Body of pancreas (tissue), 4 donors: ENCODE measurements at regions not wholly inside any gene's neighbourhood (a gene's known extent, or its start where the extent isn't known, plus 50 kb on each side); places are given as distances from the start of the nearest gene placed in this dataset.

Experiments used
- ATAC-seq: fragments of 150-250 bp; one replicate; pipeline ENCODE4 v1.9.1; 2016
- DNase-seq, 4 donors: peaks; one replicate each; pipeline ENCODE4 v3.0.0-alpha.2; 2019
- H3K27ac ChIP-seq, 4 donors: fragments of 200-600 bp; sonication (generic); 1 replicate in 3 of 4; 2 replicates in 1 of 4; pipeline versions ENCODE4 v1.5.1 to v1.6.1; 2016 to 2019; ENCODE audit warnings: mild to moderate bottlenecking in 1 of 4, mixed read lengths in 1 of 4, moderate library complexity in 1 of 4
- H3K27me3 ChIP-seq, 2 donors: fragments of 200-600 bp; sonication (generic); one replicate each; pipeline ENCODE4 v1.6.0; 2016; ENCODE audit warnings: mild to moderate bottlenecking in 1 of 2
- H3K36me3 ChIP-seq, 2 donors: fragments of 200-600 bp; sonication (generic); replicated peaks in 1 of 2; 2 replicates each; pipeline ENCODE4 v1.5.1; 2016; ENCODE audit warnings: low read depth in 2 of 2; ENCODE audit not compliant: insufficient read depth in 1 of 2
- H3K4me1 ChIP-seq: fragments of 200-600 bp; sonication (generic); one replicate; pipeline ENCODE4 v1.6.0; 2016
- H3K4me3 ChIP-seq, 2 donors: fragments of 200-600 bp; sonication (generic); 1 replicate in 1 of 2; 2 replicates in 1 of 2; pipeline ENCODE4 v1.5.1; 2016 to 2019
- H3K9me3 ChIP-seq, 3 donors: fragments of 200-600 bp; sonication (generic); 1 replicate in 2 of 3; 2 replicates in 1 of 3; pipeline ENCODE4 v1.5.1; 2016
- POLR2A ChIP-seq, 3 donors: fragments of 450-650 bp; IDR thresholded peaks; one replicate each; pipeline ENCODE4 v1.6.1; 2016; ENCODE audit warnings: antibody characterized with exemption in 3 of 3, mild to moderate bottlenecking in 2 of 3
- WGBS, 2 donors: methylation state at CpG; one replicate each; pipeline ENCODE4 v1.1.5; 2017; 5-methylcytosine and 5-hydroxymethylcytosine counted together
- intact Hi-C: fragments of 100-400 bp; cut with DNase I; formaldehyde crosslinking; loops from one replicate; pipeline ENCODE4 v1.15.1; 2023
- TF ChIP-seq, protein P1 (sequence below), 7 experiments: fragments of 450-650 bp in 4 of 7; fragments of 200-600 bp in 3 of 7; sonication (generic) in 3 of 7; IDR thresholded peaks; one replicate each; pipeline ENCODE4 v1.5.1; 2016 to 2019; ENCODE audit warnings: antibody characterized with exemption in 7 of 7

DNA sequence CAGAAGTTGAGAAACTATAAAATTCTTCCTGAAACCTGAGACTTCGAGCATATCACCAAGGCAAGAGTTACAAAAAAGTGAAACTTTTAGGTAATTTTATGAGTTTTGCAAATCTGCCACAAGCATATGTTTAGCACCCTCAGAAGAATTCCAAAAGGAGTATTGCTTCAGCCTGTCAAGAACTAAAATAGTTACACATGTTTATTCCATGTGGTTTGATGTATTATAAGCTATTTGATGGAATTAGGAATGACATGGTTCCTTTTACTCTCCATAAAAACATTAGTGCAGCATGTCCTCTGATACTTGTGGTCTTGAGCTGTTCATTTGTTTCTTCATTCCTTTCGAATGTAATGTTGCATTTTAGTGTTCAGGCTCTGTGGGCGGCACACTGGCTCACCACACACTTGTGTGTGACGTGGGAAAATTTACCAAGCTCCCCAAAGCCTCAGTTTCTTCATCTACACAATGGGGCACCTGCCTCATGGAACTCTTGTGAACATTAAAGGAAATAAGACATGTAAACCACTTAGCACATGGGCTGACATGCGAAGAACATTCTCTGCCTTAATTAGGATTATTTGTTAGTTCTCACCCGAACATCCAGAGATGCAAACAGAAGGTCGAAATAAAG, 204.2 kb upstream of the FOXF1 start:
- TF ChIP-seq POLR2A (IDR thresholded peaks at IDR 0.05): no peak
- TF ChIP-seq, protein P1, sequence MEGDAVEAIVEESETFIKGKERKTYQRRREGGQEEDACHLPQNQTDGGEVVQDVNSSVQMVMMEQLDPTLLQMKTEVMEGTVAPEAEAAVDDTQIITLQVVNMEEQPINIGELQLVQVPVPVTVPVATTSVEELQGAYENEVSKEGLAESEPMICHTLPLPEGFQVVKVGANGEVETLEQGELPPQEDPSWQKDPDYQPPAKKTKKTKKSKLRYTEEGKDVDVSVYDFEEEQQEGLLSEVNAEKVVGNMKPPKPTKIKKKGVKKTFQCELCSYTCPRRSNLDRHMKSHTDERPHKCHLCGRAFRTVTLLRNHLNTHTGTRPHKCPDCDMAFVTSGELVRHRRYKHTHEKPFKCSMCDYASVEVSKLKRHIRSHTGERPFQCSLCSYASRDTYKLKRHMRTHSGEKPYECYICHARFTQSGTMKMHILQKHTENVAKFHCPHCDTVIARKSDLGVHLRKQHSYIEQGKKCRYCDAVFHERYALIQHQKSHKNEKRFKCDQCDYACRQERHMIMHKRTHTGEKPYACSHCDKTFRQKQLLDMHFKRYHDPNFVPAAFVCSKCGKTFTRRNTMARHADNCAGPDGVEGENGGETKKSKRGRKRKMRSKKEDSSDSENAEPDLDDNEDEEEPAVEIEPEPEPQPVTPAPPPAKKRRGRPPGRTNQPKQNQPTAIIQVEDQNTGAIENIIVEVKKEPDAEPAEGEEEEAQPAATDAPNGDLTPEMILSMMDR (IDR thresholded peaks at IDR 0.05): no peak
- DNase-seq (no peak), ATAC-seq (no peak)
- Histone ChIP-seq H3K4me3 (no peak overlapping the region), H3K9me3 (no peaks in the 10 kb centered on the region), H3K27ac (no peak overlapping the region), H3K4me1 (no peaks in the 10 kb centered on the region), H3K27me3 (no peaks in the 10 kb centered on the region), H3K36me3 (no peaks in the 10 kb centered on the region)
- intact Hi-C loops: no loop called here
- WGBS, 2 donors: 62 to 71% methylated on average over 7 of the region's 7 CpGs

DNA sequence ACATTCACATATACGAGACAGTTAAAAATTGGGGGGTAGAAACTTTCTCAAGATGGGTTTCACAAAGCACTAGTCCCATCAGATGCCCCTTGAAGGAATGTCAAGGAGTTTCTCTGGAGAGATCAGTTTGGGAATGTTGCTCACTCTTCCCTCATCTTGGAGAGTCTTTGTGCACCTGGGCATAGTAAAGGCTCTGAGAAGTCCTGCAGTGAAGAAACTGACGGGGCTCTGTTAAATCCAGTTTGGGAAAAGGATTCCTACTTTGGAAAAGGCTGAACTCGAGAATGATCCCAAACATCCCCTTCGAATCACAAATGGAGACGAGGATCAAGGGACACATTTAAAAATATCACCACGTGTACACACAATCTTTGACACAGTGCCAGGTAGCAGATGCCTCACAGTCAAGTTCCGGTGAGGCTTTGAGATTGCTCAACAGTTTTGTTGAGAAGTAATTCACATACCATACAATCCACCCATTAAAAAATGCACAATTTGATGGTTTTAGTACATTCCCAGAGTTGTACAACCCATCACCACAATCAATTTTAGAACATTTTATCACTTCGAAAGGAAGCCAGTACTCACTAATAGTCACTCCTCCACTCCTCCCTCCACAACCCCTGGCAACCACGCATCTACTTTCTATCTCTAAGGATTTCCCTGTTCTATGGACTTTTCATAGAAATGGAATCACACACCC, 203.4 kb upstream of the FOXF1 start:
- Histone ChIP-seq H3K4me1 (no peaks in the 10 kb centered on the region), H3K4me3 (no peak overlapping the region), H3K9me3 (no peaks in the 10 kb centered on the region), H3K27ac (no peak overlapping the region), H3K27me3 (no peaks in the 10 kb centered on the region), H3K36me3 (no peaks in the 10 kb centered on the region)
- DNase-seq (no peak), ATAC-seq (no peak)
- no peak for TF ChIP-seq POLR2A (IDR thresholded peaks at IDR 0.05)
- TF ChIP-seq, protein P1 (IDR thresholded peaks at IDR 0.05): no peak
- whole genome bisulfite sequencing, 2 donors: 58 to 64% methylated on average over 9 of the region's 9 CpGs
- intact Hi-C loops: no loop called here

DNA sequence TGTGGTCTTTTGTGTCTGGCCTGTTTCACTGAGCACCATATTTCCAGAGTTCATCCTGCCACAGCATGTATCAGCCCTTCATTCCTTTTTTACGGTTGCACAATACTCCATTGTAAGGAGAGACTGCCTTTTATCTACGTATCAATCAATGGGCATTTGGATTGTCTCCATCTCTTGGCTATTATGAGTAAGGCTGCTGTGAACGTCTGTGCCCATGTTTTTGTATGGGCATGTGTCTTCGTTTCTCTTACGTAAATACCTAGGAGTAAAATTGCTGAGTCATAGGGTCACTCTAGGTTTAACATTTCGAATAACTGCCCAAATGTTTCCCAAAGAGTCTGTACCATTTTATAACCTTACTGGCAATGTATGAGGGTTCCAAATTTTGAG, 202.8 kb upstream of the FOXF1 start:
- no peaks in the 10 kb centered on the region for H3K9me3 ChIP-seq
- intact Hi-C loops: no loop called here
- DNase-seq (no peak), ATAC-seq (no peak)
- H3K4me3 ChIP-seq: no peak overlapping the region
- H3K27ac ChIP-seq: no peak overlapping the region
- H3K27me3 ChIP-seq: no peaks in the 10 kb centered on the region
- no peaks in the 10 kb centered on the region for H3K36me3 ChIP-seq
- WGBS, 2 donors: 41 to 42% methylated on average over 6 of the region's 6 CpGs
- H3K4me1 ChIP-seq: no peaks in the 10 kb centered on the region
- TF ChIP-seq POLR2A (IDR thresholded peaks at IDR 0.05): no peak
- TF ChIP-seq, protein P1 (IDR thresholded peaks at IDR 0.05): no peak

DNA sequence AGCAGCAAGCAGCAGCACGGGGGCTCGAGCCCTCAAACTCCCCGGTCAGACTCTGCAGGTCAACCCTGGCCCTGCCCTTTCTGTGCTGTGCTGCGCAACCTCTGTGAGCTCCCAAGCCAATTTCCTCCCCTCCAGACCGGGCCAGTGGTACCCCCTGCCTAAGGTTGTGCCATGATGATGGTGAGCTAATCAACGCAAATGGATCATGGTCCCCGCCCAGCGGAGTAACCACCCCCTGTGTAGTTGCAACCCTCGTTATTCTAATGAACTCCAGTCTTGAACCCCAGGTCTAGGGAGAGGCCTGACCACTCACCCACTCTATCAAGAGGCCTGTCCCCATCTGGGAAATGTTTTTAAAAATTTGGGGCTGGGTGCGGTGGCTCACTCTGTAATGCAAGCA, 201.8 kb upstream of the FOXF1 start:
- Histone ChIP-seq H3K4me3 (no peak overlapping the region), H3K36me3 (no peaks in the 10 kb centered on the region), H3K9me3 (no peaks in the 10 kb centered on the region), H3K27ac (no peak overlapping the region), H3K27me3 (no peaks in the 10 kb centered on the region), H3K4me1 (no peaks in the 10 kb centered on the region)
- no peak for ATAC-seq
- intact Hi-C loops: no loop called here
- DNase-seq: no peak
- WGBS, 2 donors: 81 to 84% methylated on average over 10 of the region's 10 CpGs
- no peak for TF ChIP-seq POLR2A (IDR thresholded peaks at IDR 0.05)
- TF ChIP-seq, protein P1 (IDR thresholded peaks at IDR 0.05): no peak

DNA sequence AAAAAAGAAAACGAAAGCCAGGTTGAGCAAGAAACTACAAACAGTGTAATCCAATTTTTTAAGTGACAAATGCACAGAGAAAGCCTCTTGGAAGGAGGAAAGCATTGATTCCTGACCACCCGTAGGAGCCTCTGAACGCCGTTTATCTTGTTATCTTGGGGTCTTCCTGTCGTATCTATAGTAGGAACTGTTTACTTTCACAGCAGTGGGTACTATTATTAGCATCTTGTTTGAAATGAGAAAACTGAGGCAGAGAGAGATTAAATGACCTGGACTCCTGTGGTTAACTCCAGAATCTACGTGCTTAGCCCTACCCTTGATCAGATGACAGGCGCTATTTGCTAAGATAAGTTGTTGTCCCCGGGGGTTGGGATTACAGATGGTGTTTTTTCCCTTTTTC, 196.7 kb upstream of the FOXF1 start:
- DNase-seq: no peak
- no peak for ATAC-seq
- intact Hi-C loops: no loop called here
- 11 to 17% methylated on average over 8 of the region's 8 CpGs for WGBS, 2 donors
- H3K27me3 ChIP-seq: no peaks in the 10 kb centered on the region
- no peaks in the 10 kb centered on the region for H3K36me3 ChIP-seq
- no peak overlapping the region for H3K27ac ChIP-seq
- H3K4me3 ChIP-seq: no peak overlapping the region
- no peaks in the 10 kb centered on the region for H3K9me3 ChIP-seq
- H3K4me1 ChIP-seq: no peaks in the 10 kb centered on the region
- TF ChIP-seq, protein P1 (IDR thresholded peaks at IDR 0.05): no peak
- TF ChIP-seq POLR2A (IDR thresholded peaks at IDR 0.05): no peak
